ENCODE measurements at regions not wholly inside any gene's neighbourhood (a gene's known extent, or its start where the extent isn't known, plus 50 kb on each side); places are given as distances from the start of the nearest gene placed in this dataset.

DNA sequence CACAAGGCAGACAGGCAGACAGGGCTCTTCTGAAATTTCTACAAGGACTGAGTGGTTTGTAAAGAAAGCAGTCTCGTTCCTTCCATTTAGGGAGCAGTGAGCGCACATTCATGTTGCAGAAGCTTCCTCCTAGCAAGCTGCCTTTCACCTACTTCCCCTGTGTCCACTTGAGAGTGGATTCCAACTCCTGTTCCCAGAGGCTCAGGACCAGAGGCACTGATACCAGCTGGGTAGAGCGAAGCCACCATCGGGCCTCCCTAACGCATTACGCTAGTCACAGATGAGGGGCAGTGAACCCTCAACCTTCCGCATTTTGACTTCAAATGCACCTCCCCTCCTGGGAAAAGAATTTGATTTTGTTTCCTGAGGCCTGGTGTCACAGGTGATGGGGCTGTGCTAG, 215.8 kb downstream of the SIPA1L2 start:
- H3K4me3 ChIP-seq (ENCODE audit: low read depth in 2 of 2, low read length in 2 of 2): no peak overlapping the region
- in situ Hi-C loops (cut with HindIII; ENCODE audit: low pct_unique_long_range_greater_than_20kb, low sequenced_read_pairs) (no loop called here), intact Hi-C loops (cut with micrococcal nuclease; ENCODE audit: unreplicated experiment) (no loop called here)
- no peak for ATAC-seq
- POLR2A ChIA-PET: no interaction called here
- no peak overlapping the region for H3K27ac ChIP-seq (ENCODE audit: low read length)
- H3K36me3 ChIP-seq (ENCODE audit: control insufficient read depth, insufficient read depth, low read length): no peaks in the 10 kb centered on the region
- CTCF ChIA-PET: no interaction called here
- H3K9me3 ChIP-seq (ENCODE audit: control insufficient read depth, insufficient read depth, low read depth, low read length): peaks cover 11% of the 10 kb centered on the region; the same call in 1 of the 2 replicates
- no peak for DNase-seq (ENCODE audit: low read depth, low spot score)
- H3K4me1 ChIP-seq (ENCODE audit: control insufficient read depth, insufficient read depth, low read length): no peaks in the 10 kb centered on the region
- BruUV-seq (replicated peaks): no TSS peak
- no peaks in the 10 kb centered on the region for H3K27me3 ChIP-seq (ENCODE audit: control insufficient read depth, insufficient read depth, low read length)
- TF ChIP-seq REST (IDR thresholded peaks at IDR 0.05; ENCODE audit: insufficient read depth in 1 of 2, low read depth in 2 of 2, low read length in 1 of 2): no peak
- no peak for TF ChIP-seq POLR2AphosphoS5 (IDR thresholded peaks at IDR 0.05; ENCODE audit: low read depth, low read length)
- no peak for TF ChIP-seq TCF7L2 (IDR thresholded peaks at IDR 0.05; ENCODE audit: low read depth, low read length)
- TF ChIP-seq, protein P1, sequence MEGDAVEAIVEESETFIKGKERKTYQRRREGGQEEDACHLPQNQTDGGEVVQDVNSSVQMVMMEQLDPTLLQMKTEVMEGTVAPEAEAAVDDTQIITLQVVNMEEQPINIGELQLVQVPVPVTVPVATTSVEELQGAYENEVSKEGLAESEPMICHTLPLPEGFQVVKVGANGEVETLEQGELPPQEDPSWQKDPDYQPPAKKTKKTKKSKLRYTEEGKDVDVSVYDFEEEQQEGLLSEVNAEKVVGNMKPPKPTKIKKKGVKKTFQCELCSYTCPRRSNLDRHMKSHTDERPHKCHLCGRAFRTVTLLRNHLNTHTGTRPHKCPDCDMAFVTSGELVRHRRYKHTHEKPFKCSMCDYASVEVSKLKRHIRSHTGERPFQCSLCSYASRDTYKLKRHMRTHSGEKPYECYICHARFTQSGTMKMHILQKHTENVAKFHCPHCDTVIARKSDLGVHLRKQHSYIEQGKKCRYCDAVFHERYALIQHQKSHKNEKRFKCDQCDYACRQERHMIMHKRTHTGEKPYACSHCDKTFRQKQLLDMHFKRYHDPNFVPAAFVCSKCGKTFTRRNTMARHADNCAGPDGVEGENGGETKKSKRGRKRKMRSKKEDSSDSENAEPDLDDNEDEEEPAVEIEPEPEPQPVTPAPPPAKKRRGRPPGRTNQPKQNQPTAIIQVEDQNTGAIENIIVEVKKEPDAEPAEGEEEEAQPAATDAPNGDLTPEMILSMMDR (IDR thresholded peaks at IDR 0.05): no peak
- TF ChIP-seq SIN3A (IDR thresholded peaks at IDR 0.05; ENCODE audit: borderline replicate concordance, insufficient read depth, low read depth, low read length): no peak

- H3K9me3 ChIP-seq (ENCODE audit: control insufficient read depth, insufficient read depth, low read depth, low read length): peaks cover 11% of the 10 kb centered on the region; the same call in 1 of the 2 replicates
- DNase-seq (ENCODE audit: low read depth, low spot score): no peak
- in situ Hi-C loops (cut with HindIII; ENCODE audit: low pct_unique_long_range_greater_than_20kb, low sequenced_read_pairs): no loop called here
Observed at GRCh38 chr1:232413674-232414073, 216.3 kb downstream of the SIPA1L2 start.

More at GRCh38 chr1:232413674-232414073, 216.3 kb downstream of the SIPA1L2 start:
- Histone ChIP-seq H3K36me3 (ENCODE audit: control insufficient read depth, insufficient read depth, low read length) (no peaks in the 10 kb centered on the region), H3K27me3 (ENCODE audit: control insufficient read depth, insufficient read depth, low read length) (no peaks in the 10 kb centered on the region), H3K27ac (ENCODE audit: low read length) (no peak overlapping the region), H3K4me1 (ENCODE audit: control insufficient read depth, insufficient read depth, low read length) (no peaks in the 10 kb centered on the region), H3K4me3 (ENCODE audit: low read depth in 2 of 2, low read length in 2 of 2) (no peak overlapping the region)
- TF ChIP-seq SIN3A (IDR thresholded peaks at IDR 0.05; ENCODE audit: borderline replicate concordance, insufficient read depth, low read depth, low read length) (no peak), TCF7L2 (IDR thresholded peaks at IDR 0.05; ENCODE audit: low read depth, low read length) (no peak), POLR2AphosphoS5 (IDR thresholded peaks at IDR 0.05; ENCODE audit: low read depth, low read length) (no peak), REST (IDR thresholded peaks at IDR 0.05; ENCODE audit: insufficient read depth in 1 of 2, low read depth in 2 of 2, low read length in 1 of 2) (no peak)
- TF ChIP-seq, protein P1 (IDR thresholded peaks at IDR 0.05): no peak
- POLR2A ChIA-PET: no interaction called here
- CTCF ChIA-PET: no interaction called here
- intact Hi-C loops (cut with micrococcal nuclease; ENCODE audit: unreplicated experiment): no loop called here
- ATAC-seq: no peak
- no TSS peak for BruUV-seq (replicated peaks)
